ENCODE measurements at regions not wholly inside any gene's neighbourhood (a gene's known extent, or its start where the extent isn't known, plus 50 kb on each side); places are given as distances from the start of the nearest gene placed in this dataset.
A peak's percentile ranks its signal among the peaks of the same experiment; 100 is the strongest.

DNA sequence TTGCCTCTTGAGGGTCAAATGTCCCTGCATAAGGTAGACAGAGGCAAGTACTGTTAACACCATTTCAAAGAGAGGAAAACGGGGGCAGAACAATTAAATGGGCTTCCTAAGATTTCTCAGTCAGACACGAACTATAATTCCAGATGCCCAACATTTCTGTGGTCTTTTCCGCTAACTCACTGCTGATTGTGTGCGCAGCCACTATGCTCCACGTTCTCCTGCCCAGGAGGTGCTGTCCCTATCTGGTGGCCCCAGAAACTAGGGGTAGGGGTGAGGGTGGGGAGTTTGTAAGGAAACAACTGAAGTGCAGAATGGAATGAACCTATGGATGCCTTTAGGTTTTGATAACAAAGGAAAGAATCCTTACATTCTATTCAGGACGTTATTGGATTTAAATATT, 86.1 kb upstream of the BACH2 start:
- Histone ChIP-seq H3K27me3 (ENCODE audit: control insufficient read depth in 3 of 3, insufficient read depth in 3 of 3, low read length in 3 of 3) (no peaks in the 10 kb centered on the region), H3K9ac (ENCODE audit: low read depth in 1 of 3, low read length in 3 of 3) (no peak overlapping the region), H3K27ac (ENCODE audit: low read depth, low read length) (no peak overlapping the region), H3K36me3 (ENCODE audit: control insufficient read depth in 3 of 3, insufficient read depth in 3 of 3, low read length in 3 of 3) (no peaks in the 10 kb centered on the region), H3K9me3 (ENCODE audit: control insufficient read depth in 3 of 3, low read length in 3 of 3) (no peaks in the 10 kb centered on the region), H3K4me3 (ENCODE audit: low read length in 3 of 3) (no peak overlapping the region), H3K4me1 (ENCODE audit: control insufficient read depth in 3 of 3, insufficient read depth in 3 of 3, low read length in 3 of 3) (peaks cover 0 to 4% (median 3%) of the 10 kb centered on the region in 3 donors)

GRCh38 chr6:90375681-90376439, 79.2 kb upstream of the BACH2 start:
- H3K4me1 ChIP-seq (ENCODE audit: control insufficient read depth in 3 of 3, insufficient read depth in 3 of 3, low read length in 3 of 3) = peaks cover 0 to 5% (median 2%) of the 10 kb centered on the region in 3 donors
- no peak overlapping the region for H3K9ac ChIP-seq (ENCODE audit: low read depth in 1 of 3, low read length in 3 of 3)
- H3K27ac ChIP-seq (ENCODE audit: low read depth, low read length) = no peak overlapping the region
- no peaks in the 10 kb centered on the region for H3K27me3 ChIP-seq (ENCODE audit: control insufficient read depth in 3 of 3, insufficient read depth in 3 of 3, low read length in 3 of 3)
- no peak overlapping the region for H3K4me3 ChIP-seq (ENCODE audit: low read length in 3 of 3)
- no peaks in the 10 kb centered on the region for H3K9me3 ChIP-seq (ENCODE audit: control insufficient read depth in 3 of 3, low read length in 3 of 3)
- H3K36me3 ChIP-seq (ENCODE audit: control insufficient read depth in 3 of 3, insufficient read depth in 3 of 3, low read length in 3 of 3) = no peaks in the 10 kb centered on the region

- H3K36me3 ChIP-seq (ENCODE audit: control insufficient read depth in 3 of 3, insufficient read depth in 3 of 3, low read length in 3 of 3) = no peaks in the 10 kb centered on the region
- H3K4me3 ChIP-seq (ENCODE audit: low read length in 3 of 3) = no peak overlapping the region
- peaks cover 5 to 9% (median 5%) of the 10 kb centered on the region in 3 donors for H3K4me1 ChIP-seq (ENCODE audit: control insufficient read depth in 3 of 3, insufficient read depth in 3 of 3, low read length in 3 of 3)
- no peaks in the 10 kb centered on the region for H3K27me3 ChIP-seq (ENCODE audit: control insufficient read depth in 3 of 3, insufficient read depth in 3 of 3, low read length in 3 of 3)
- H3K9me3 ChIP-seq (ENCODE audit: control insufficient read depth in 3 of 3, low read length in 3 of 3) = no peaks in the 10 kb centered on the region
- no peak overlapping the region for H3K9ac ChIP-seq (ENCODE audit: low read depth in 1 of 3, low read length in 3 of 3)
- no peak overlapping the region for H3K27ac ChIP-seq (ENCODE audit: low read depth, low read length)
Observed at GRCh38 chr6:90374201-90374600, 77.6 kb upstream of the BACH2 start.

DNA sequence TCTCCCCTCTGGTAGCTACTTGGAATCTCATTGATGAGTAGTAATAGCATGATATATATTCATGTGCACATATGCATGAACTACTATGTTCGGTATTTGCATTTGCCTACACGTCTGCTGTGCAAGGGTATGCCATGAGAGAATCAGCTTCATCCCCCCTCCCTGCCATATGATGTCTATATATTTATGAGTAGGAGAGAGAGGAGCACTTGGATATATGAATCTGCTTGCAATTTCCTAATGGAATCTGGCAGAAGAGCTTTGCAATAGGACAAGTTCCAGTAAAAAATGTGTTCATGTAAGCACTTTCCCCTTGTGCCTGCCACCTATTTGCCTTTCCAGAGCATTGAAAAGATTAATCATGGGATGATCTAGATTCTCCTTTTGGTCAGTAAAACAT, 76.2 kb upstream of the BACH2 start:
- H3K4me3 ChIP-seq (ENCODE audit: low read length in 3 of 3) = no peak overlapping the region
- no peak overlapping the region for H3K27ac ChIP-seq (ENCODE audit: low read depth, low read length)
- no peak overlapping the region for H3K9ac ChIP-seq (ENCODE audit: low read depth in 1 of 3, low read length in 3 of 3)
- no peaks in the 10 kb centered on the region for H3K36me3 ChIP-seq (ENCODE audit: control insufficient read depth in 3 of 3, insufficient read depth in 3 of 3, low read length in 3 of 3)
- no peaks in the 10 kb centered on the region for H3K9me3 ChIP-seq (ENCODE audit: control insufficient read depth in 3 of 3, low read length in 3 of 3)
- H3K27me3 ChIP-seq (ENCODE audit: control insufficient read depth in 3 of 3, insufficient read depth in 3 of 3, low read length in 3 of 3) = no peaks in the 10 kb centered on the region
- H3K4me1 ChIP-seq (ENCODE audit: control insufficient read depth in 3 of 3, insufficient read depth in 3 of 3, low read length in 3 of 3) = peaks cover 5 to 14% (median 9%) of the 10 kb centered on the region in 3 donors

DNA sequence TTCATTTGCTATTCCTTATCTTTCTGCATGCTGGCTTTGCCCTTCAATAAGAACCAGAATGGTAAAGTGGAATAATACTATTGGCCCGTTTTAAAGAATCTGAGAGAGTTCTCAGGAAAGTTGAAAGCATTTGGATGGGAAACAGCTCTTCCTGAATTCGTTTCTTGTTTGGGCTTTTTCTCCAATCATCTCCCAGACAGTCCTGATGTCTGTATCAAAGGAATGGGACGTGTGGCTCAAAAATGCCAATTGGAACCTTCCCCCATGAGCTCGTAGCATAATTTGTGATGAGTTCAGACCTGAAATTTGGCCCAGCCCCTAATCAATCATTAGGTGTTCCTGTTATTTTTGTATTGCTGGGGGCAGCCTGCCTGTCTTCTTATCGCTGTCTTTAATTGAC, 75.8 kb upstream of the BACH2 start:
- Histone ChIP-seq H3K9ac (ENCODE audit: low read depth in 1 of 3, low read length in 3 of 3) (no peak overlapping the region), H3K4me1 (ENCODE audit: control insufficient read depth in 3 of 3, insufficient read depth in 3 of 3, low read length in 3 of 3) (peaks cover 5 to 14% (median 9%) of the 10 kb centered on the region in 3 donors), H3K27ac (ENCODE audit: low read depth, low read length) (no peak overlapping the region), H3K27me3 (ENCODE audit: control insufficient read depth in 3 of 3, insufficient read depth in 3 of 3, low read length in 3 of 3) (no peaks in the 10 kb centered on the region), H3K9me3 (ENCODE audit: control insufficient read depth in 3 of 3, low read length in 3 of 3) (no peaks in the 10 kb centered on the region), H3K36me3 (ENCODE audit: control insufficient read depth in 3 of 3, insufficient read depth in 3 of 3, low read length in 3 of 3) (no peaks in the 10 kb centered on the region), H3K4me3 (ENCODE audit: low read length in 3 of 3) (no peak overlapping the region)

DNA sequence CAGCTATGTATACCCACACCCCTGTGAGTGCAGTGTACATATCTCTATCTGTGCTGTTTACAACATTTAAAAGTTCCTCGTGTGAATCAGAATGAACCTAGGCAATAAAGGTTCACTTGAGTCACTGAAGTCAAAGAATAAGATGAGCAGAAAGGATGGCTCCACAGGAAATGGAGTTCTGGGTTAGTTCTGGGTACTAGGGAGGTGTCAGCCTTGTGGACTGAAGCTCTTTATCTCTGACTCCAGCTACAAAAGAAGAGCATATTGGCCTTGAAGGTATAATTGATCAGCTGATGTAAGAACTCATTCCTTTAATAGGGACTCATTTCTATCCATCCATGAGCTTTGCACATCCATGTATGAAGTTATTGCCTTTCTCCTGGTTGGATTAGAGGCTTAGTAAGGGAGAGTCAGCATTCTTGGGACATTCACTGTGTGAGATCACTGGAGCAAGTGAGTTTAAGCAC, 73.9 kb upstream of the BACH2 start:
- H3K9ac ChIP-seq (ENCODE audit: low read depth in 1 of 3, low read length in 3 of 3) = no peak overlapping the region
- H3K36me3 ChIP-seq (ENCODE audit: control insufficient read depth in 3 of 3, insufficient read depth in 3 of 3, low read length in 3 of 3) = no peaks in the 10 kb centered on the region
- no peaks in the 10 kb centered on the region for H3K27me3 ChIP-seq (ENCODE audit: control insufficient read depth in 3 of 3, insufficient read depth in 3 of 3, low read length in 3 of 3)
- no peak overlapping the region for H3K27ac ChIP-seq (ENCODE audit: low read depth, low read length)
- no peak overlapping the region for H3K4me3 ChIP-seq (ENCODE audit: low read length in 3 of 3)
- H3K9me3 ChIP-seq (ENCODE audit: control insufficient read depth in 3 of 3, low read length in 3 of 3) = no peaks in the 10 kb centered on the region
- peaks cover 5 to 11% (median 8%) of the 10 kb centered on the region in 3 donors for H3K4me1 ChIP-seq (ENCODE audit: control insufficient read depth in 3 of 3, insufficient read depth in 3 of 3, low read length in 3 of 3)

GRCh38 chr6:90369651-90370050, 73.0 kb upstream of the BACH2 start:
- Histone ChIP-seq H3K27ac (ENCODE audit: low read depth, low read length) (peak overlapping the region; percentile 58), H3K27me3 (ENCODE audit: control insufficient read depth in 3 of 3, insufficient read depth in 3 of 3, low read length in 3 of 3) (no peaks in the 10 kb centered on the region), H3K4me1 (ENCODE audit: control insufficient read depth in 3 of 3, insufficient read depth in 3 of 3, low read length in 3 of 3) (peaks cover 5 to 9% (median 7%) of the 10 kb centered on the region in 3 donors), H3K9me3 (ENCODE audit: control insufficient read depth in 3 of 3, low read length in 3 of 3) (no peaks in the 10 kb centered on the region), H3K9ac (ENCODE audit: low read depth in 1 of 3, low read length in 3 of 3) (no peak overlapping the region), H3K36me3 (ENCODE audit: control insufficient read depth in 3 of 3, insufficient read depth in 3 of 3, low read length in 3 of 3) (no peaks in the 10 kb centered on the region), H3K4me3 (ENCODE audit: low read length in 3 of 3) (no peak overlapping the region)

DNA sequence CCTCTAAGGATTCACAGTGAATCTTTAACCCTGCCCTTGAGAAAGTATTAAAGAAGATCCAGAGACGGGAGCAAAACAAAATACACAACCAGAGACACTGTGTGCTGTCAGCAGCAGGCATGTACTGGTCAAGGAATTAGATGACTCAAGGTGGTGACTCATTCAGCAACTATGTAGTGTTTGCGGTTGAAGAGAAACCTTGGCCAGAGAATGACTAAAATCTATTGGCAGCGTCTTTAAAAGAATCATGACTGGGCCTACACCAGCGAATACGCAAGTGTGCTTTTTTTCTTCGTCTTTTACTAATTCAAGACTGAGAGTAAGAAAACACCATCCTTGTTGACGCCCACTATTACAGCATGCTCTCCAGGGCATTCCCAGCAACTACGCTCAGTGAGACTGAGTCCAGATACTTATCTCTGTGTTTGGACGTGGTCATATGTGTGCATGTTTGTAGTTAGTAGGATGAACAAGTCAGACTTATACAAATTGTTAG, 72.4 kb upstream of the BACH2 start:
- Histone ChIP-seq H3K36me3 (ENCODE audit: control insufficient read depth in 3 of 3, insufficient read depth in 3 of 3, low read length in 3 of 3) (no peaks in the 10 kb centered on the region), H3K4me3 (ENCODE audit: low read length in 3 of 3) (peak overlapping the region in 1 of 3 donors; percentile 10), H3K27me3 (ENCODE audit: control insufficient read depth in 3 of 3, insufficient read depth in 3 of 3, low read length in 3 of 3) (no peaks in the 10 kb centered on the region), H3K4me1 (ENCODE audit: control insufficient read depth in 3 of 3, insufficient read depth in 3 of 3, low read length in 3 of 3) (peaks cover 5 to 9% (median 7%) of the 10 kb centered on the region in 3 donors), H3K9me3 (ENCODE audit: control insufficient read depth in 3 of 3, low read length in 3 of 3) (no peaks in the 10 kb centered on the region), H3K9ac (ENCODE audit: low read depth in 1 of 3, low read length in 3 of 3) (no peak overlapping the region), H3K27ac (ENCODE audit: low read depth, low read length) (peak overlapping the region; percentile 58)

GRCh38 chr6:90368601-90369000, 72.0 kb upstream of the BACH2 start:
- Histone ChIP-seq H3K9ac (ENCODE audit: low read depth in 1 of 3, low read length in 3 of 3) (no peak overlapping the region), H3K27ac (ENCODE audit: low read depth, low read length) (peak overlapping the region; percentile 58), H3K4me1 (ENCODE audit: control insufficient read depth in 3 of 3, insufficient read depth in 3 of 3, low read length in 3 of 3) (peaks cover 5 to 9% (median 7%) of the 10 kb centered on the region in 3 donors), H3K4me3 (ENCODE audit: low read length in 3 of 3) (no peak overlapping the region), H3K27me3 (ENCODE audit: control insufficient read depth in 3 of 3, insufficient read depth in 3 of 3, low read length in 3 of 3) (no peaks in the 10 kb centered on the region), H3K9me3 (ENCODE audit: control insufficient read depth in 3 of 3, low read length in 3 of 3) (no peaks in the 10 kb centered on the region), H3K36me3 (ENCODE audit: control insufficient read depth in 3 of 3, insufficient read depth in 3 of 3, low read length in 3 of 3) (no peaks in the 10 kb centered on the region)

- Histone ChIP-seq H3K4me3 (ENCODE audit: low read length in 3 of 3) (no peak overlapping the region), H3K27ac (ENCODE audit: low read depth, low read length) (no peak overlapping the region), H3K9me3 (ENCODE audit: control insufficient read depth in 3 of 3, low read length in 3 of 3) (no peaks in the 10 kb centered on the region), H3K4me1 (ENCODE audit: control insufficient read depth in 3 of 3, insufficient read depth in 3 of 3, low read length in 3 of 3) (peaks cover 5 to 9% (median 7%) of the 10 kb centered on the region in 3 donors), H3K36me3 (ENCODE audit: control insufficient read depth in 3 of 3, insufficient read depth in 3 of 3, low read length in 3 of 3) (no peaks in the 10 kb centered on the region), H3K9ac (ENCODE audit: low read depth in 1 of 3, low read length in 3 of 3) (no peak overlapping the region), H3K27me3 (ENCODE audit: control insufficient read depth in 3 of 3, insufficient read depth in 3 of 3, low read length in 3 of 3) (no peaks in the 10 kb centered on the region)
Observed at GRCh38 chr6:90368001-90368400, 71.4 kb upstream of the BACH2 start.
